MG63 (cell line): ENCODE measurements at regions not wholly inside any gene's neighbourhood (a gene's known extent, or its start where the extent isn't known, plus 50 kb on each side); places are given as distances from the start of the nearest gene placed in this dataset.

Experiments used
- DNase-seq: peaks from one replicate; pipeline ENCODE4 v3.0.0-alpha.2; 2020
- H3K27me3 ChIP-seq: fragments of 250-450 bp; sonication (Bioruptor Pico); 2 replicates; pipeline ENCODE4 v1.5.1; 2020; ENCODE audit warnings: mild to moderate bottlenecking, moderate library complexity
- H3K36me3 ChIP-seq: fragments of 250-450 bp; sonication (Bioruptor Pico); 2 replicates; pipeline ENCODE4 v1.5.1; 2020; ENCODE audit warnings: mild to moderate bottlenecking, moderate library complexity
- H3K4me3 ChIP-seq: fragments of 250-450 bp; sonication (Bioruptor Pico); 2 replicates; pipeline ENCODE4 v1.5.1; 2020; ENCODE audit warnings: mild to moderate bottlenecking, moderate library complexity
- H3K9me3 ChIP-seq: fragments of 250-450 bp; sonication (Bioruptor Pico); 2 replicates; pipeline ENCODE4 v1.5.1; 2020; ENCODE audit warnings: mild to moderate bottlenecking, moderate library complexity

- no peak for DNase-seq
- Histone ChIP-seq H3K27me3 (no peaks in the 10 kb centered on the region), H3K36me3 (no peaks in the 10 kb centered on the region), H3K9me3 (no peaks in the 10 kb centered on the region), H3K4me3 (no peak overlapping the region)
Observed at GRCh38 chr15:52876991-52877663, 87.0 kb upstream of the ONECUT1 start.

GRCh38 chr15:52872036-52872818, 82.1 kb upstream of the ONECUT1 start:
- no peaks in the 10 kb centered on the region for H3K9me3 ChIP-seq
- H3K4me3 ChIP-seq = no peak overlapping the region
- no peaks in the 10 kb centered on the region for H3K36me3 ChIP-seq
- H3K27me3 ChIP-seq = no peaks in the 10 kb centered on the region
- no peak for DNase-seq

GRCh38 chr15:52870015-52870414, 79.9 kb upstream of the ONECUT1 start:
- Histone ChIP-seq H3K27me3 (no peaks in the 10 kb centered on the region), H3K4me3 (no peak overlapping the region), H3K36me3 (no peaks in the 10 kb centered on the region), H3K9me3 (no peaks in the 10 kb centered on the region)
- peak; percentile 59 for DNase-seq

- H3K27me3 ChIP-seq = no peaks in the 10 kb centered on the region
- no peaks in the 10 kb centered on the region for H3K9me3 ChIP-seq
- no peaks in the 10 kb centered on the region for H3K36me3 ChIP-seq
- DNase-seq = no peak
- H3K4me3 ChIP-seq = no peak overlapping the region
Observed at GRCh38 chr15:52866698-52867097, 76.6 kb upstream of the ONECUT1 start.

GRCh38 chr15:52862677-52863076, 72.5 kb upstream of the ONECUT1 start:
- Histone ChIP-seq H3K36me3 (no peaks in the 10 kb centered on the region), H3K9me3 (no peaks in the 10 kb centered on the region), H3K27me3 (peaks cover 14% of the 10 kb centered on the region; the same call in 1 of the 2 replicates), H3K4me3 (no peak overlapping the region)
- DNase-seq = no peak

GRCh38 chr15:52858782-52859176, 68.6 kb upstream of the ONECUT1 start:
- no peaks in the 10 kb centered on the region for H3K9me3 ChIP-seq
- no peak for DNase-seq
- no peak overlapping the region for H3K4me3 ChIP-seq
- H3K27me3 ChIP-seq = peaks cover 14% of the 10 kb centered on the region; the same call in 1 of the 2 replicates
- no peaks in the 10 kb centered on the region for H3K36me3 ChIP-seq

GRCh38 chr15:52857937-52858781, 68.0 kb upstream of the ONECUT1 start:
- H3K9me3 ChIP-seq = no peaks in the 10 kb centered on the region
- H3K27me3 ChIP-seq = peaks cover 14% of the 10 kb centered on the region; the same call in 1 of the 2 replicates
- H3K4me3 ChIP-seq = no peak overlapping the region
- no peaks in the 10 kb centered on the region for H3K36me3 ChIP-seq
- DNase-seq = no peak

GRCh38 chr15:52857471-52857870, 67.3 kb upstream of the ONECUT1 start:
- H3K36me3 ChIP-seq = no peaks in the 10 kb centered on the region
- no peak for DNase-seq
- no peak overlapping the region for H3K4me3 ChIP-seq
- no peaks in the 10 kb centered on the region for H3K9me3 ChIP-seq
- H3K27me3 ChIP-seq = peaks cover 14% of the 10 kb centered on the region; the same call in 1 of the 2 replicates

- no peaks in the 10 kb centered on the region for H3K36me3 ChIP-seq
- no peak overlapping the region for H3K4me3 ChIP-seq
- H3K9me3 ChIP-seq = no peaks in the 10 kb centered on the region
- no peak for DNase-seq
- H3K27me3 ChIP-seq = peaks cover 14% of the 10 kb centered on the region; the same call in 1 of the 2 replicates
Observed at GRCh38 chr15:52856286-52856685, 66.2 kb upstream of the ONECUT1 start.

- Histone ChIP-seq H3K4me3 (no peak overlapping the region), H3K9me3 (no peaks in the 10 kb centered on the region), H3K36me3 (no peaks in the 10 kb centered on the region), H3K27me3 (peaks cover 14% of the 10 kb centered on the region; the same call in 1 of the 2 replicates)
- no peak for DNase-seq
Observed at GRCh38 chr15:52855157-52855556, 65.0 kb upstream of the ONECUT1 start.

- Histone ChIP-seq H3K4me3 (no peak overlapping the region), H3K36me3 (no peaks in the 10 kb centered on the region), H3K27me3 (0 out of 2 replicates have a peak, but pooled peaks cover 2% of the 10 kb centered on the region), H3K9me3 (no peaks in the 10 kb centered on the region)
- DNase-seq = no peak
Observed at GRCh38 chr15:52844823-52845222, 54.7 kb upstream of the ONECUT1 start.
